Type B pancreatic cell (in vitro differentiated cells): ENCODE measurements at regions not wholly inside any gene's neighbourhood (a gene's known extent, or its start where the extent isn't known, plus 50 kb on each side); places are given as distances from the start of the nearest gene placed in this dataset.

Experiments used
- DNase-seq: peaks from one replicate; pipeline ENCODE4 v3.0.0; 2021; ENCODE audit warnings: mixed read lengths; ENCODE audit not compliant: unreplicated experiment; ENCODE audit errors: extremely low spot score
- H3K27ac Mint-ChIP-seq: 2 replicates; pipeline ENCODE4 v1.8.0; 2021; ENCODE audit warnings: mild to moderate bottlenecking, mixed read lengths
- H3K27me3 Mint-ChIP-seq: 2 replicates; pipeline ENCODE4 v1.8.0; 2021; ENCODE audit warnings: mixed read lengths
- H3K36me3 Mint-ChIP-seq: 2 replicates; pipeline ENCODE4 v1.8.0; 2021; ENCODE audit warnings: mixed read lengths
- H3K4me1 Mint-ChIP-seq: one replicate; pipeline ENCODE4 v1.8.0; 2021; ENCODE audit warnings: mixed read lengths; ENCODE audit not compliant: unreplicated experiment
- H3K4me3 Mint-ChIP-seq: 2 replicates; pipeline ENCODE4 v1.8.0; 2021; ENCODE audit warnings: mild to moderate bottlenecking, mixed read lengths
- H3K9me3 Mint-ChIP-seq: 2 replicates; pipeline ENCODE4 v1.8.0; 2021; ENCODE audit warnings: mixed read lengths
- CTCF ChIP-seq: fragments of 200-600 bp; sonication (generic); conservative IDR thresholded peaks from 2 replicates; pipeline ENCODE4 v1.5.0; 2021; ENCODE audit warnings: antibody characterized with exemption, mild to moderate bottlenecking

GRCh38 chr1:95370691-95371562 is 136.9 kb downstream of the RWDD3 start:
- Mint-ChIP-seq H3K27ac (peak overlapping the region; percentile 54), H3K27me3 (peaks cover 8% of the 10 kb centered on the region), H3K4me3 (peak overlapping the region; percentile 54), H3K36me3 (no peaks in the 10 kb centered on the region), H3K4me1 (peaks cover 26% of the 10 kb centered on the region), H3K9me3 (no peaks in the 10 kb centered on the region)
- DNase-seq, result no peak
- TF ChIP-seq CTCF, result no peak

DNA sequence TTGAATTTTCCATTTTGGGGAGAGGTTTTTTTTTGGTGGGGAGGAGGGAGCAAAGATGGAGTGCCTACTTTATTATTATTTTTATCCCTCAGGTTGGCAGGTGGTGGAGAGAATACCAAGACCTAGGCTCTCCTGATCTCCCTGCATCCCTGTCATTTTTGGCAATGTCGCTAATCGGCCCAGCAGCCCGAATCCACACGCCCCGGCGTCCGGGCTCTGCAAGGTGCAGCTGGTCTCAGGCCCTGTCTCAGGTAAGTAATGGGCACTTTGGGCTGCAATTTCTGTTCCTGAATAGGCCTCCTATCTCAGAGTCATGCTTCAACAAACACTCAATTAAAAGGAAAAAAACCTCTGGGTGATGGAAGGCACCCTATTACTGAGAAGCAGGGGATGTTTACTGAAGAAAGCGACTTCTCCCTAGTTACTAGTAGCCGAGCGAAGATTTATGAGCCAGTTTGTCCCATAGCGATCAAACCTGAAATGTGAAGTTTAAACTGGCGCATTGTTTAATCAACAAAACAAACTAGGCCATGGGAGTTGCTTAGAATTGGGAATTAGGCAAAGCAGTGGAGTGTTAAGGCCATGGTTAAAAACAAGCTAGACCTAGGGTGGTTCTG is 137.8 kb downstream of the RWDD3 start:
- Mint-ChIP-seq H3K9me3 (no peaks in the 10 kb centered on the region), H3K4me1 (peaks cover 26% of the 10 kb centered on the region), H3K27me3 (peaks cover 8% of the 10 kb centered on the region), H3K36me3 (no peaks in the 10 kb centered on the region), H3K27ac (no peak overlapping the region), H3K4me3 (no peak overlapping the region)
- TF ChIP-seq CTCF, result no peak
- DNase-seq, result no peak

DNA sequence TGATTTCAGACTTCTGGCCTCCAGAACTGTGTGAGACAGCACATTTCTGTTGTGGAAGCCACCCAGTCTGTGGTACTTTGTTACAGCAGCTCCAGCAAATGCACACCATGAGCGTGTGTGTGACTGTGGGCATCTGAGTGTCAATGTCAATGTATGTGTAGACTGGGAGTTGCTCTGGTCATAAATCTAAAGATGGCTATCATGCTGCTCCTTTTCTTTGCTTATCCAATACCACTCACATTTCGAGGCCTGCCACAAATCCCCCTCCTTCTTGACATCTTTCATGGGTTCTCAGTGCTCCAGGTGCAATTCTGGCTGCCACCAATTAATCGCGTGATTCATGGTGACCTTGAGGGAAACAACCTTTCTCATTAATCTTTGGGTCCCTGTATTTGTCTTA is 141.2 kb downstream of the RWDD3 start:
- TF ChIP-seq CTCF, result no peak
- no peak overlapping the region for H3K27ac Mint-ChIP-seq
- no peak for DNase-seq
- H3K27me3 Mint-ChIP-seq, result no peaks in the 10 kb centered on the region
- peaks cover 23% of the 10 kb centered on the region for H3K4me1 Mint-ChIP-seq
- H3K4me3 Mint-ChIP-seq, result no peak overlapping the region
- no peaks in the 10 kb centered on the region for H3K9me3 Mint-ChIP-seq
- H3K36me3 Mint-ChIP-seq, result no peaks in the 10 kb centered on the region

GRCh38 chr1:95380909-95381308 is 146.9 kb downstream of the RWDD3 start:
- DNase-seq, result no peak
- H3K9me3 Mint-ChIP-seq, result no peaks in the 10 kb centered on the region
- H3K27me3 Mint-ChIP-seq, result no peaks in the 10 kb centered on the region
- no peak for TF ChIP-seq CTCF
- no peak overlapping the region for H3K27ac Mint-ChIP-seq
- H3K4me3 Mint-ChIP-seq, result no peak overlapping the region
- H3K36me3 Mint-ChIP-seq, result no peaks in the 10 kb centered on the region
- H3K4me1 Mint-ChIP-seq, result no peaks in the 10 kb centered on the region

DNA sequence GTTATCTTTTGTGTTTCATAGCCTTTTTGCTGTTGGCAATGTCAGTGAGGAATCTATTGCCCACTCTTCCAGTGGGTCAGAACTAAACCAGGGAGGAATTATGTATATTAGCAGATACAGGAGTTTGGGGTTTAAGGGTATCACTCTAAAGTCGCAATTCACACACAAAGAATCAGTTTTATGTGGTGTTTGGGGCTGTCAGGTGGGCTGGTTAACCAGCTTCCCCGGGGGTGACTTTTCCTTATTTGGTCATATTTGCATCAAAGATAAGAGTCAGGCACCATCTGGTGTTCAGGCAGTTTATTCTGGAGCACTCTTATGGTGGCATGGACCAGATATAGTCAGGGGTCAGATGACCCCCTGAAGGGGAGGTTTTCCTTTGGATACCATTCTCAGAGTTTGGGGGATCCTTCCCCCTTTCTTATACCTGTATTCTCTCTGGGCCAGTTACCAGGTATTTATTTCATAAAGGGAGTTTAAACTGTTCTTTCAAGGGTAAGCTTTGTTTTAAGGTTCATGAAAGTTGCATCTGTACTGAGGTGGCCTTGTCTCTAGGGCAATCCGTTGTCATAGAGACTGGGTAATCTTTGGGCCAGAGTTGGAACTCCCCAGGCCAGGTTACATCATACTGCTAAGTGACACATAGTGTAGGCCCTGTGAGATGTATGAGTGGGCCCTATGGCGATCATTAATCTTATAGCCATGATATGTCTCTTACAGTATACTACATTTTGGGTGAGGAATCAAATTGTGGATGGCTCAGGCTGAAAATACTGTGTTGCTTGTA is 148.2 kb downstream of the RWDD3 start:
- peaks cover 4% of the 10 kb centered on the region for H3K27me3 Mint-ChIP-seq
- H3K4me1 Mint-ChIP-seq, result no peaks in the 10 kb centered on the region
- no peak for DNase-seq
- no peaks in the 10 kb centered on the region for H3K36me3 Mint-ChIP-seq
- TF ChIP-seq CTCF, result no peak
- H3K27ac Mint-ChIP-seq, result no peak overlapping the region
- no peaks in the 10 kb centered on the region for H3K9me3 Mint-ChIP-seq
- no peak overlapping the region for H3K4me3 Mint-ChIP-seq
